Kidney (tissue), 13 donors: ENCODE measurements at regions not wholly inside any gene's neighbourhood (a gene's known extent, or its start where the extent isn't known, plus 50 kb on each side); places are given as distances from the start of the nearest gene placed in this dataset.

Experiments
- DNase-seq, 5 donors: peaks; one replicate each; pipeline ENCODE4 v3.0.0-alpha.2; 2013 to 2020
- FAIRE-seq: peaks from 2 replicates; lab custom pipeline; 2012; peaks lifted over from hg19 to GRCh38; lab: Jason Lieb, UNC
- H3K27ac ChIP-seq, 2 donors: one replicate each; pipeline ENCODE4 v1.7.0; 2013; ENCODE audit warnings: low read depth in 2 of 2, low read length in 2 of 2, inconsistent platforms in 1 of 2
- H3K27me3 ChIP-seq: one replicate; pipeline ENCODE4 v1.7.1; 2013; ENCODE audit warnings: low read length, inconsistent platforms; ENCODE audit not compliant: control insufficient read depth, insufficient read depth
- H3K36me3 ChIP-seq, 3 donors: one replicate each; pipeline versions ENCODE4 v1.7.0 to v1.7.1; 2013; ENCODE audit warnings: low read length in 3 of 3, control low read depth in 1 of 3, inconsistent platforms in 1 of 3; ENCODE audit not compliant: insufficient read depth in 3 of 3, control insufficient read depth in 2 of 3
- H3K4me1 ChIP-seq, 3 donors: one replicate each; pipeline versions ENCODE4 v1.7.0 to v1.7.1; 2013; ENCODE audit warnings: low read length in 3 of 3, inconsistent platforms in 1 of 3, low read depth in 1 of 3; ENCODE audit not compliant: control insufficient read depth in 2 of 3, insufficient read depth in 2 of 3
- H3K4me3 ChIP-seq, 3 donors: one replicate each; pipeline versions ENCODE4 v1.7.0 to v1.8.1; 2013; ENCODE audit warnings: low read length in 3 of 3, control low read depth in 1 of 3, inconsistent platforms in 1 of 3
- H3K9ac ChIP-seq, 3 donors: one replicate each; pipeline versions ENCODE4 v1.7.0 to v1.7.1; 2013; ENCODE audit warnings: low read length in 3 of 3, control low read depth in 1 of 3, inconsistent platforms in 1 of 3
- H3K9me3 ChIP-seq, 3 donors: one replicate each; pipeline versions ENCODE4 v1.7.0 to v1.7.1; 2013; ENCODE audit warnings: low read length in 3 of 3, control low read depth in 1 of 3, inconsistent platforms in 1 of 3; ENCODE audit not compliant: control insufficient read depth in 2 of 3, insufficient read depth in 1 of 3
- CTCF ChIP-seq: IDR thresholded peaks from 3 replicates; pipeline ENCODE4 v1.5.1; 2012; ENCODE audit warnings: mild to moderate bottlenecking, moderate library complexity, borderline replicate concordance; ENCODE audit not compliant: insufficient read depth; ENCODE audit errors: extremely low read depth
- intact Hi-C: fragments of 100-400 bp; cut with DNase I; formaldehyde crosslinking; loops from one replicate; pipeline ENCODE4 v1.11.1; 2022
- donor health status: control.
- donor health status: control.
- donor health status: control.
- donor health status: control.
- donor health status: control.
- donor health status: DM: yes; HTN: yes; CAD: no.
- donor health status: Normal renal cell carcinoma (clear cell type).

DNA sequence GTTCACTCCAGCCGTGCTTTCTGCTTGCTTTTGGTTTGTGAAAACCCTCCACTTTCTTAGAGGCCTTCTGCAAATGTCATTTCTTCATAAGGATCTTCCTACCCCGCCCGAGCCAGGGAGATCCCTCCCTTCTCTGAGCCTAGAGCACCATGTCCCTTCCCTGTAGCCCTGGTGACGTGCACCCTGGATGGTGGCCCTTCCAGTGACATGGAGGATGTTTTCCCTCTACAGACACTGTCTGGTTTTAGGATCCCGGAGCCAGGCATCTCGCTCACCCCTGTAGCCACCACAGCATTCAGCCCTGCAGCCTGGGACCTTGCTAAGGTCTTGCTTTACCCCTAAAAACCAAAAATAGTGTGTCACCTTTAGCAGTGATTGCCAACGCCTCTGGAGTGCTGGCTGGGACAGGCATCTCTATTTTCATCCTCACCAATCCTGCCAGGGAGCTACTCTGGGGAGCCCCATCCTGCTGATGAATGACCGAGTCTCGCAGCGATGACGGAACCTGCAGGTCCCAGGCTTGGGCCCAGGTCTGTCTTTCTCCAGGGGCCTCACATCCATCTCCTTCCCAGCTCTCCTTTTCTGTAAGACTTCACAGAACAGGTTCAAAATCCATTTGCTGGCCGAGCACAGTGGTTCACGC, 394.1 kb upstream of the TNRC6C start:
- intact Hi-C loops: no loop called here
- DNase-seq: peak in 1 of 5 donors; percentile 22
- Histone ChIP-seq H3K9ac (no peak overlapping the region), H3K4me1 (no peaks in the 10 kb centered on the region), H3K27me3 (no peaks in the 10 kb centered on the region), H3K9me3 (no peaks in the 10 kb centered on the region), H3K27ac (no peak overlapping the region), H3K4me3 (no peak overlapping the region), H3K36me3 (no peaks in the 10 kb centered on the region)
- FAIRE-seq: no peak
- TF ChIP-seq CTCF: no peak

GRCh38 chr17:77565166-77565565, 393.3 kb upstream of the TNRC6C start:
- H3K9me3 ChIP-seq: no peaks in the 10 kb centered on the region
- no peaks in the 10 kb centered on the region for H3K4me1 ChIP-seq
- H3K36me3 ChIP-seq: no peaks in the 10 kb centered on the region
- TF ChIP-seq CTCF: no peak
- FAIRE-seq (no peak), DNase-seq (peak in 1 of 5 donors; percentile 66)
- H3K27ac ChIP-seq: no peak overlapping the region
- no peak overlapping the region for H3K9ac ChIP-seq
- intact Hi-C loops: no loop called here
- no peak overlapping the region for H3K4me3 ChIP-seq
- H3K27me3 ChIP-seq: no peaks in the 10 kb centered on the region

DNA sequence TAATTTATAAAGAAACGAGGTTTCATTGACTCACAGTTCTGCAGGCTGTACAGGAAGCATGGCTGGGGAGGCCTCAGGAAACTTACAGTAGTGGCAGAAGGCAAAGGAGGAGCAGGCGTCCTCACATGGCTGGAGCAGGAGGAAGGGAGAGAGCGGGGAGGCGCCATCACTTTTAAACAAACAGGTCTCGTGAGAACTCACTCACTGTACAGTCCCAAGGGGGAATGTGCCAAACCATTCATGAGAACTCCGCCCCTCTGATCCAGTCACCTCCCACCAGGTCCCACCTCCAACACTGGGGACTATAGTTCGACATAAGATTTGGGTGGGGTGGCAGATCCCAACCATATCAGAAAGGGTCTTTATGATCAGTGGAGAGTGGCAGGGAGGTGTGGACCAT, 392.4 kb upstream of the TNRC6C start:
- intact Hi-C loops: no loop called here
- H3K9ac ChIP-seq: no peak overlapping the region
- H3K4me3 ChIP-seq: no peak overlapping the region
- no peaks in the 10 kb centered on the region for H3K9me3 ChIP-seq
- H3K4me1 ChIP-seq: no peaks in the 10 kb centered on the region
- DNase-seq (no peak), FAIRE-seq (no peak)
- H3K27me3 ChIP-seq: no peaks in the 10 kb centered on the region
- no peak overlapping the region for H3K27ac ChIP-seq
- no peaks in the 10 kb centered on the region for H3K36me3 ChIP-seq
- TF ChIP-seq CTCF: no peak

DNA sequence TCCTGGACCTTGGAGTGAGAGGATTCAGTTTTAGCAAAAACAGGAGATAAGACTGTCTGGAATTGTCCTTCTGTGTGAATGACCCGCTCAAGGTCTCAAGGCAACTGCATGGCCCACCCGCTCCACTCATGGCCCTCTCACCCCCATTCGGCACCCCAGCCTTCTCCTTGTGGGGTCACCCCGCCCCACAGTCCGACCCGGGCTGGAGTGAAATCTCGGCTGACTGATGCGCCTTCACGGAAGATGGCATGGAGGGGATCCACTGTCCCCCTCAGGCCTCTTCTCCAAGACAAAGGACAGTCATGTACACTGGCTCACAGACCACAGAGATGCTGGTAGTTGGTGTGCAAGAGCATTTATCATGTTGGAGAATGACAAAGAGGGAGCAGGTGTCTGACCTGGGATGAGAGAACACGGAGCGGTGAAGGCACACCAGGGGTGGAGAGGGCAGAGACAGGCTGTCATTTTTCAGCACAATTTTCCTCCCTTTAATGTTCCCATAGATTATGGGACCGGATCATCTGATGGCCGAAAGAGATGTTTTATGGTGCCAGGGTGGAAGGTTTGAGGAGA, 391.9 kb upstream of the TNRC6C start:
- TF ChIP-seq CTCF: no peak
- Histone ChIP-seq H3K27ac (no peak overlapping the region), H3K9me3 (no peaks in the 10 kb centered on the region), H3K36me3 (no peaks in the 10 kb centered on the region), H3K4me1 (peaks cover 0 to 2% (median 0%) of the 10 kb centered on the region in 3 donors), H3K9ac (no peak overlapping the region), H3K27me3 (peaks cover under 1% of the 10 kb centered on the region), H3K4me3 (no peak overlapping the region)
- intact Hi-C loops: no loop called here
- no peak for DNase-seq
- FAIRE-seq: no peak
